H1 (cell line): ENCODE measurements at regions not wholly inside any gene's neighbourhood (a gene's known extent, or its start where the extent isn't known, plus 50 kb on each side); places are given as distances from the start of the nearest gene placed in this dataset.

Experiments
- BACH1 ChIP-seq: IDR thresholded peaks from 2 replicates; pipeline ENCODE4 v1.6.1; 2012; ENCODE audit warnings: low read length, improper control_type of control experiment
- CBX5 ChIP-seq: fragments of 300-800, 300-1000 bp; sonication (generic); IDR thresholded peaks from 2 replicates; pipeline ENCODE4 v1.7.1; 2016; ENCODE audit warnings: antibody characterized with exemption, low read length, low read depth
- CBX8 ChIP-seq: fragments of 300-800, 300-1000 bp; sonication (generic); IDR thresholded peaks from 2 replicates; pipeline ENCODE4 v1.7.1; 2016; ENCODE audit warnings: low read depth, low read length, borderline replicate concordance
- FOSL1 ChIP-seq: IDR thresholded peaks from 2 replicates; pipeline ENCODE4 v1.6.1; 2011; ENCODE audit warnings: mild to moderate bottlenecking, low read depth, low read length, moderate library complexity; ENCODE audit not compliant: insufficient read depth
- PHF8 ChIP-seq: fragments of 200-600 bp; sonication (generic); conservative IDR thresholded peaks from 2 replicates; pipeline ENCODE4 v1.7.1; 2012; ENCODE audit warnings: low read depth, mild to moderate bottlenecking, inconsistent platforms, low read length, moderate library complexity
- POLR2A ChIP-seq, 2 experiments: IDR thresholded peaks; 1 replicate in 1 of 2; 2 replicates in 1 of 2; pipeline ENCODE4 v1.6.1; 2011; ENCODE audit warnings: low read depth in 2 of 2, low read length in 2 of 2, mild to moderate bottlenecking in 2 of 2; ENCODE audit errors: control extremely low read depth in 1 of 2
- RAD21 ChIP-seq, 2 experiments: IDR thresholded peaks in 1 of 2; conservative IDR thresholded peaks in 1 of 2; 2 replicates each; pipeline ENCODE4 v1.6.1; 2011; ENCODE audit warnings: low read depth in 2 of 2, low read length in 2 of 2, improper control_type of control experiment in 1 of 2, inconsistent platforms in 1 of 2, mild to moderate bottlenecking in 1 of 2, moderate library complexity in 1 of 2
- SIN3A ChIP-seq, 2 experiments: IDR thresholded peaks in 1 of 2; conservative IDR thresholded peaks in 1 of 2; 2 replicates each; pipeline ENCODE4 v1.6.1; 2011 to 2012; ENCODE audit warnings: low read length in 2 of 2, improper control_type of control experiment in 1 of 2, low read depth in 1 of 2, mild to moderate bottlenecking in 1 of 2
- SP1 ChIP-seq: IDR thresholded peaks from 2 replicates; pipeline ENCODE4 v1.6.1; 2011; ENCODE audit warnings: low read depth, low read length
- SP2 ChIP-seq: IDR thresholded peaks from 2 replicates; pipeline ENCODE4 v1.6.1; 2012; ENCODE audit warnings: mild to moderate bottlenecking, low read length, inconsistent platforms
- YY1 ChIP-seq: IDR thresholded peaks from 2 replicates; pipeline ENCODE4 v1.6.1; 2011; ENCODE audit warnings: low read depth, mild to moderate bottlenecking, low read length
- TF ChIP-seq, protein P1 (sequence below): IDR thresholded peaks from 2 replicates; pipeline ENCODE4 v1.6.1; 2011; ENCODE audit warnings: low read length, improper control_type of control experiment
- TF ChIP-seq, protein P2 (sequence below), 3 experiments: IDR thresholded peaks; 1 replicate in 2 of 3; 2 replicates in 1 of 3; pipeline versions ENCODE4 v1.5.1 to v1.6.1; 2011; ENCODE audit warnings: low read length in 3 of 3, mild to moderate bottlenecking in 3 of 3, inconsistent platforms in 2 of 3, low read depth in 1 of 3, moderate library complexity in 1 of 3; ENCODE audit not compliant: insufficient read depth in 1 of 3; ENCODE audit errors: control extremely low read depth in 1 of 3

DNA sequence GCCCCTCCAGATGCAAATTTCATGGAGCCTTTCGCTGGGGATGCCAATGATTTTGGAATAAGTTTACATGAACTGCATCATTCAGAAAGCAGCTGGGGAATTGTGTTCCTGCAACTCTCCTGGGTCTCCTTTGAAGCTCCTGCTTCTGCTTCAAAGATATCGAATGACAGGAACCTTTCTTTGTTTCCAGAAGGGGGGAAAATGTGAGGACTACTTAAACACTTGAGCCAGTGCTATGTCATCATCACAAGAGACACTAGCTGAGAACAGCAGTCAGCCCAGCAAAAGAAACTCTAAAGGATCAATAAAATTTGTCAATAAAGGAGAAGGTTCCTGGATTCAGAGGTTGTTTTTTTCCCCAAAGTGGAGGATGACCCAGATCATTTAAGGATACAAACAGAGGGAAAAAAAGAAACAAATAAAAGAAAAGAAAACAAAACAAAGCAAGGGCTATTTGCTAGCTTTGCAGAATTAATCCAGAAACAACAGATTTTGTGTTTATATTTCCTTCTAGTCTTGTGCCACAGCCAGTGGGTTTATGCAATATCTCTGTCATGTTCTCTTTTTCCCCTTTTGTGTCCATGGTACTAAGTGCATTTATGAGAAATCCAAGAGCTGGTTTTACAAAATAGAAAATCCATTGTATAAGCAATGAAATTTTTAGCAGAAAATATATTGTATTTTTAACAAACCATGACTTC lies 463.7 kb downstream of the CDH2 start:
- TF ChIP-seq RAD21 (IDR thresholded peaks at IDR 0.05 in 1 of 2, conservative IDR thresholded peaks at IDR 0.05 in 1 of 2; ENCODE audit: low read depth in 2 of 2, low read length in 2 of 2) (no peak), SP1 (no peak), BACH1 (no peak), FOSL1 (no peak), PHF8 (no peak), POLR2A (IDR thresholded peaks at IDR 0.05; ENCODE audit: control extremely low read depth in 1 of 2, low read depth in 2 of 2, low read length in 2 of 2) (no peak), SP2 (no peak), CBX8 (no peak), YY1 (no peak), CBX5 (no peak), SIN3A (conservative IDR thresholded peaks at IDR 0.05 in 1 of 2, IDR thresholded peaks at IDR 0.05 in 1 of 2; ENCODE audit: low read depth in 1 of 2, low read length in 2 of 2) (no peak)
- TF ChIP-seq, protein P1, sequence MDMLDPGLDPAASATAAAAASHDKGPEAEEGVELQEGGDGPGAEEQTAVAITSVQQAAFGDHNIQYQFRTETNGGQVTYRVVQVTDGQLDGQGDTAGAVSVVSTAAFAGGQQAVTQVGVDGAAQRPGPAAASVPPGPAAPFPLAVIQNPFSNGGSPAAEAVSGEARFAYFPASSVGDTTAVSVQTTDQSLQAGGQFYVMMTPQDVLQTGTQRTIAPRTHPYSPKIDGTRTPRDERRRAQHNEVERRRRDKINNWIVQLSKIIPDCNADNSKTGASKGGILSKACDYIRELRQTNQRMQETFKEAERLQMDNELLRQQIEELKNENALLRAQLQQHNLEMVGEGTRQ = no peak
- TF ChIP-seq, protein P2, sequence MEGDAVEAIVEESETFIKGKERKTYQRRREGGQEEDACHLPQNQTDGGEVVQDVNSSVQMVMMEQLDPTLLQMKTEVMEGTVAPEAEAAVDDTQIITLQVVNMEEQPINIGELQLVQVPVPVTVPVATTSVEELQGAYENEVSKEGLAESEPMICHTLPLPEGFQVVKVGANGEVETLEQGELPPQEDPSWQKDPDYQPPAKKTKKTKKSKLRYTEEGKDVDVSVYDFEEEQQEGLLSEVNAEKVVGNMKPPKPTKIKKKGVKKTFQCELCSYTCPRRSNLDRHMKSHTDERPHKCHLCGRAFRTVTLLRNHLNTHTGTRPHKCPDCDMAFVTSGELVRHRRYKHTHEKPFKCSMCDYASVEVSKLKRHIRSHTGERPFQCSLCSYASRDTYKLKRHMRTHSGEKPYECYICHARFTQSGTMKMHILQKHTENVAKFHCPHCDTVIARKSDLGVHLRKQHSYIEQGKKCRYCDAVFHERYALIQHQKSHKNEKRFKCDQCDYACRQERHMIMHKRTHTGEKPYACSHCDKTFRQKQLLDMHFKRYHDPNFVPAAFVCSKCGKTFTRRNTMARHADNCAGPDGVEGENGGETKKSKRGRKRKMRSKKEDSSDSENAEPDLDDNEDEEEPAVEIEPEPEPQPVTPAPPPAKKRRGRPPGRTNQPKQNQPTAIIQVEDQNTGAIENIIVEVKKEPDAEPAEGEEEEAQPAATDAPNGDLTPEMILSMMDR (IDR thresholded peaks at IDR 0.05; ENCODE audit: control extremely low read depth in 1 of 3, insufficient read depth in 1 of 3, low read depth in 1 of 3, low read length in 3 of 3) = no peak
